SHP77 treated with DMSO at 0.1 percent for 48 hours (cell line): ENCODE measurements at regions not wholly inside any gene's neighbourhood (a gene's known extent, or its start where the extent isn't known, plus 50 kb on each side); places are given as distances from the start of the nearest gene placed in this dataset.

ENCODE experiments used
- DNase-seq: peaks from one replicate; lab custom pipeline; 2025; lab: John Stamatoyannopoulos, UW

- DNase-seq, result no peak
Measured at GRCh38 chr9:86443992-86444391, 89.8 kb upstream of the TUT7 start.

- no peak for DNase-seq
Measured at GRCh38 chr9:86434039-86434726, 80.0 kb upstream of the TUT7 start.

GRCh38 chr9:86424251-86424891 is 70.2 kb upstream of the TUT7 start:
- DNase-seq, result no peak

- DNase-seq, result no peak
Measured at GRCh38 chr9:86413971-86414880, 60.0 kb upstream of the TUT7 start.

- DNase-seq, result no peak
Measured at GRCh38 chr9:86410281-86410680, 56.1 kb upstream of the TUT7 start.

GRCh38 chr9:86408121-86408520 is 53.9 kb upstream of the TUT7 start:
- DNase-seq, result no peak

- no peak for DNase-seq
Measured at GRCh38 chr9:86407022-86407421, 52.8 kb upstream of the TUT7 start.

GRCh38 chr9:86406366-86406765 is 52.2 kb upstream of the TUT7 start:
- DNase-seq, result no peak

- no peak for DNase-seq
Measured at GRCh38 chr9:86405926-86406325, 51.7 kb upstream of the TUT7 start.

- no peak for DNase-seq
Measured at GRCh38 chr9:86405086-86405491, 50.9 kb upstream of the TUT7 start.
